H9 (cell line): ENCODE measurements at regions not wholly inside any gene's neighbourhood (a gene's known extent, or its start where the extent isn't known, plus 50 kb on each side); places are given as distances from the start of the nearest gene placed in this dataset.

Experiments used
- DNase-seq: peaks from one replicate; pipeline ENCODE4 v3.0.0-alpha.2; 2017
- H2AFZ ChIP-seq: one replicate; pipeline ENCODE4 v1.6.1; 2013; ENCODE audit warnings: mild to moderate bottlenecking, low read length, control low read depth, moderate library complexity
- H2AK5ac ChIP-seq: 2 replicates; pipeline ENCODE4 v1.6.1; 2013; ENCODE audit warnings: low read length, control low read depth, mixed read lengths; ENCODE audit not compliant: insufficient read length
- H2BK120ac ChIP-seq: one replicate; pipeline ENCODE4 v1.6.1; 2013; ENCODE audit warnings: low read depth, mild to moderate bottlenecking, low read length, control low read depth, inconsistent platforms; ENCODE audit not compliant: poor library complexity, severe bottlenecking
- H2BK12ac ChIP-seq: 2 replicates; pipeline ENCODE4 v1.6.1; 2013; ENCODE audit warnings: low read length, control low read depth, mixed read lengths, low read depth; ENCODE audit not compliant: insufficient read length
- H2BK15ac ChIP-seq: 2 replicates; pipeline ENCODE4 v1.6.1; 2013; ENCODE audit warnings: low read depth, low read length, control low read depth
- H2BK20ac ChIP-seq: one replicate; pipeline ENCODE4 v1.6.1; 2013; ENCODE audit warnings: low read depth, mild to moderate bottlenecking, low read length, control low read depth, inconsistent platforms; ENCODE audit not compliant: poor library complexity, severe bottlenecking
- H2BK5ac ChIP-seq: 2 replicates; pipeline ENCODE4 v1.6.1; 2013; ENCODE audit warnings: low read length, control low read depth, mixed read lengths; ENCODE audit not compliant: insufficient read length
- H3K14ac ChIP-seq: 2 replicates; pipeline ENCODE4 v1.6.1; 2013; ENCODE audit warnings: low read length, control low read depth; ENCODE audit not compliant: insufficient read depth
- H3K18ac ChIP-seq: 2 replicates; pipeline ENCODE4 v1.6.1; 2013; ENCODE audit warnings: low read depth, mild to moderate bottlenecking, mixed read lengths, low read length, control low read depth; ENCODE audit not compliant: insufficient read length
- H3K23ac ChIP-seq: 2 replicates; pipeline ENCODE4 v1.6.1; 2013; ENCODE audit warnings: low read length, control low read depth, mixed read lengths, low read depth; ENCODE audit not compliant: insufficient read length
- H3K23me2 ChIP-seq: 2 replicates; pipeline ENCODE4 v1.6.1; 2013; ENCODE audit warnings: low read depth, mild to moderate bottlenecking, mixed read lengths, low read length, control low read depth; ENCODE audit not compliant: insufficient read length, poor library complexity, severe bottlenecking
- H3K27ac ChIP-seq: 2 replicates; pipeline ENCODE4 v1.5.1; 2013; ENCODE audit warnings: low read length, control low read depth, mixed read lengths, low read depth; ENCODE audit not compliant: insufficient read length
- H3K27me3 ChIP-seq: 2 replicates; pipeline ENCODE4 v1.6.1; 2013; ENCODE audit warnings: low read length, control low read depth, inconsistent platforms; ENCODE audit not compliant: insufficient read depth
- H3K4ac ChIP-seq: 2 replicates; pipeline ENCODE4 v1.6.1; 2013; ENCODE audit warnings: low read depth, mild to moderate bottlenecking, control low read depth, inconsistent platforms, low read length, moderate library complexity
- H3K4me1 ChIP-seq: 2 replicates; pipeline ENCODE4 v1.6.1; 2013; ENCODE audit warnings: low read length, control low read depth, inconsistent platforms; ENCODE audit not compliant: insufficient read depth
- H3K4me2 ChIP-seq: 2 replicates; pipeline ENCODE4 v1.6.1; 2013; ENCODE audit warnings: low read length, control low read depth, mixed read lengths; ENCODE audit not compliant: insufficient read length, insufficient read depth
- H3K56ac ChIP-seq: 2 replicates; pipeline ENCODE4 v1.6.1; 2013; ENCODE audit warnings: low read depth, mild to moderate bottlenecking, mixed read lengths, low read length, control low read depth; ENCODE audit not compliant: insufficient read length
- H3K79me1 ChIP-seq: 2 replicates; pipeline ENCODE4 v1.6.1; 2013; ENCODE audit warnings: low read depth, mild to moderate bottlenecking, moderate library complexity, low read length, control low read depth, inconsistent platforms; ENCODE audit not compliant: insufficient read depth, poor library complexity, severe bottlenecking
- H3K79me2 ChIP-seq: 2 replicates; pipeline ENCODE4 v1.6.1; 2013; ENCODE audit warnings: low read length, control low read depth, inconsistent platforms; ENCODE audit not compliant: insufficient read depth
- H3K9ac ChIP-seq: 2 replicates; pipeline ENCODE4 v1.6.1; 2013; ENCODE audit warnings: low read length, control low read depth, mixed read lengths; ENCODE audit not compliant: insufficient read length; ENCODE audit errors: extremely low read depth
- H3K9me3 ChIP-seq: one replicate; pipeline ENCODE4 v1.6.1; 2013; ENCODE audit warnings: low read depth, low read length, inconsistent platforms; ENCODE audit not compliant: control insufficient read depth
- H3T11ph ChIP-seq: one replicate; pipeline ENCODE4 v1.6.1; 2013; ENCODE audit warnings: mild to moderate bottlenecking, low read length, control low read depth, inconsistent platforms
- H4K20me1 ChIP-seq: one replicate; pipeline ENCODE4 v1.6.1; 2013; ENCODE audit not compliant: control insufficient read depth, insufficient read length, insufficient read depth
- H4K5ac ChIP-seq: 2 replicates; pipeline ENCODE4 v1.6.1; 2013; ENCODE audit warnings: low read depth, mild to moderate bottlenecking, mixed read lengths, low read length, control low read depth; ENCODE audit not compliant: insufficient read length
- H4K8ac ChIP-seq: replicated peaks from 2 replicates; pipeline ENCODE4 v1.6.1; 2013; ENCODE audit warnings: low read length, control low read depth, mixed read lengths, low read depth; ENCODE audit not compliant: insufficient read length
- H4K91ac ChIP-seq: 2 replicates; pipeline ENCODE4 v1.6.1; 2013; ENCODE audit warnings: low read depth, mild to moderate bottlenecking, moderate library complexity, mixed read lengths, low read length, control low read depth; ENCODE audit not compliant: insufficient read length
- H3K27ac Mint-ChIP-seq, 3 experiments: 2 replicates in 2 of 3; 3 replicates in 1 of 3; pipeline ENCODE4 v1.8.0; 2020 to 2021; ENCODE audit warnings: mixed read lengths in 3 of 3, mild to moderate bottlenecking in 1 of 3, moderate library complexity in 1 of 3
- H3K27me3 Mint-ChIP-seq: 2 replicates; pipeline ENCODE4 v1.8.0; 2021; ENCODE audit warnings: low read depth, mild to moderate bottlenecking, moderate library complexity, mixed read lengths
- H3K36me3 Mint-ChIP-seq, 3 experiments: 2 replicates in 2 of 3; 3 replicates in 1 of 3; pipeline ENCODE4 v1.8.0; 2020 to 2021; ENCODE audit warnings: low read depth in 3 of 3, mixed read lengths in 3 of 3; ENCODE audit not compliant: insufficient read depth in 1 of 3
- H3K4me1 Mint-ChIP-seq, 2 experiments: 2 replicates each; pipeline ENCODE4 v1.8.0; 2020; ENCODE audit warnings: mixed read lengths in 2 of 2
- H3K4me3 Mint-ChIP-seq, 2 experiments: 2 replicates in 1 of 2; 3 replicates in 1 of 2; pipeline ENCODE4 v1.8.0; 2020 to 2021; ENCODE audit warnings: mild to moderate bottlenecking in 2 of 2, mixed read lengths in 2 of 2, moderate library complexity in 1 of 2
- H3K9me3 Mint-ChIP-seq, 2 experiments: 2 replicates in 1 of 2; 3 replicates in 1 of 2; pipeline ENCODE4 v1.8.0; 2020; ENCODE audit warnings: mild to moderate bottlenecking in 2 of 2, mixed read lengths in 2 of 2, moderate library complexity in 1 of 2
- WGBS: extraction: QIAGEN DNeasy Blood & Tissue Kit; methylation state at CpG from one replicate; pipeline ENCODE4 v1.1.7; 2013; ENCODE audit warnings: missing lambda C conversion rate, low lambda C conversion rate, mixed read lengths; ENCODE audit not compliant: insufficient read length; ENCODE audit errors: extremely low coverage; 5-methylcytosine and 5-hydroxymethylcytosine counted together
- TF ChIP-seq, protein P1 (sequence below): fragments of 200-600 bp; sonication (generic); conservative IDR thresholded peaks from 3 replicates; pipeline ENCODE4 v1.8.0; 2021; ENCODE audit warnings: antibody characterized with exemption, mild to moderate bottlenecking

- H3K9me3 Mint-ChIP-seq, result peaks cover 10 to 11% of the 10 kb centered on the region in 2 experiments; a peak in 4 of 5 replicates
- no peak overlapping the region for H3T11ph ChIP-seq
- H3K27me3 ChIP-seq, result no peaks in the 10 kb centered on the region
- H2BK12ac ChIP-seq, result no peak overlapping the region
- no peak overlapping the region for H3K4ac ChIP-seq
- TF ChIP-seq, protein P1, sequence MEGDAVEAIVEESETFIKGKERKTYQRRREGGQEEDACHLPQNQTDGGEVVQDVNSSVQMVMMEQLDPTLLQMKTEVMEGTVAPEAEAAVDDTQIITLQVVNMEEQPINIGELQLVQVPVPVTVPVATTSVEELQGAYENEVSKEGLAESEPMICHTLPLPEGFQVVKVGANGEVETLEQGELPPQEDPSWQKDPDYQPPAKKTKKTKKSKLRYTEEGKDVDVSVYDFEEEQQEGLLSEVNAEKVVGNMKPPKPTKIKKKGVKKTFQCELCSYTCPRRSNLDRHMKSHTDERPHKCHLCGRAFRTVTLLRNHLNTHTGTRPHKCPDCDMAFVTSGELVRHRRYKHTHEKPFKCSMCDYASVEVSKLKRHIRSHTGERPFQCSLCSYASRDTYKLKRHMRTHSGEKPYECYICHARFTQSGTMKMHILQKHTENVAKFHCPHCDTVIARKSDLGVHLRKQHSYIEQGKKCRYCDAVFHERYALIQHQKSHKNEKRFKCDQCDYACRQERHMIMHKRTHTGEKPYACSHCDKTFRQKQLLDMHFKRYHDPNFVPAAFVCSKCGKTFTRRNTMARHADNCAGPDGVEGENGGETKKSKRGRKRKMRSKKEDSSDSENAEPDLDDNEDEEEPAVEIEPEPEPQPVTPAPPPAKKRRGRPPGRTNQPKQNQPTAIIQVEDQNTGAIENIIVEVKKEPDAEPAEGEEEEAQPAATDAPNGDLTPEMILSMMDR, result no peak
- no peak overlapping the region for H3K14ac ChIP-seq
- H2AK5ac ChIP-seq, result no peak overlapping the region
- H2BK120ac ChIP-seq, result no peak overlapping the region
- H4K91ac ChIP-seq, result no peak overlapping the region
- H3K18ac ChIP-seq, result no peak overlapping the region
- H3K4me3 Mint-ChIP-seq, result no peak overlapping the region
- H3K27ac Mint-ChIP-seq, result no peak overlapping the region
- H2BK20ac ChIP-seq, result no peak overlapping the region
- H2AFZ ChIP-seq, result no peak overlapping the region
- no peak overlapping the region for H3K9ac ChIP-seq
- no peaks in the 10 kb centered on the region for H4K20me1 ChIP-seq
- no peak overlapping the region for H4K5ac ChIP-seq
- no peaks in the 10 kb centered on the region for H3K23me2 ChIP-seq
- WGBS, result no CpG with 5 or more reads among the region's 1 CpG
- peaks cover 0 to 11% (median 3%) of the 10 kb centered on the region in 3 experiments; a peak in 3 of 7 replicates for H3K36me3 Mint-ChIP-seq
- no peak overlapping the region for H4K8ac ChIP-seq
- no peak overlapping the region for H3K4me2 ChIP-seq
- no peaks in the 10 kb centered on the region for H3K27me3 Mint-ChIP-seq
- H3K79me1 ChIP-seq, result no peaks in the 10 kb centered on the region
- no peak overlapping the region for H3K27ac ChIP-seq
- H2BK15ac ChIP-seq, result no peak overlapping the region
- DNase-seq, result no peak
- no peaks in the 10 kb centered on the region for H3K4me1 ChIP-seq
- H3K56ac ChIP-seq, result no peak overlapping the region
- H3K4me1 Mint-ChIP-seq, result peaks cover 0 to 2% of the 10 kb centered on the region in 2 experiments; a peak in 1 of 4 replicates
- H3K9me3 ChIP-seq, result no peaks in the 10 kb centered on the region
- no peak overlapping the region for H3K23ac ChIP-seq
- H3K79me2 ChIP-seq, result no peaks in the 10 kb centered on the region
- H2BK5ac ChIP-seq, result no peak overlapping the region
Measured at GRCh38 chr4:180217070-180217469, 2026.1 kb upstream of the TENM3 start.
